GM12891 (cell line): ENCODE measurements at regions not wholly inside any gene's neighbourhood (a gene's known extent, or its start where the extent isn't known, plus 50 kb on each side); places are given as distances from the start of the nearest gene placed in this dataset.
"Not testable (repeated sequence)": the region's sequence is repeated elsewhere in the genome, so short reads cannot be mapped to it uniquely, and the experiment has no call there.

Source experiments
- DNase-seq: peaks from one replicate; pipeline ENCODE4 v3.0.0; 2011; ENCODE audit warnings: low spot score; ENCODE audit not compliant: insufficient read length
- FAIRE-seq: peaks from 2 replicates; lab custom pipeline; 2011; peaks lifted over from hg19 to GRCh38; lab: Jason Lieb, UNC
- PAX5 ChIP-seq: IDR thresholded peaks from 2 replicates; pipeline ENCODE4 v1.6.1; 2011; ENCODE audit warnings: low read length, moderate library complexity, mild to moderate bottlenecking; ENCODE audit not compliant: insufficient read depth, severe bottlenecking
- POLR2A ChIP-seq: IDR thresholded peaks from 2 replicates; pipeline ENCODE4 v1.6.1; 2011; ENCODE audit warnings: low read depth, low read length, control low read depth
- POLR2AphosphoS5 ChIP-seq: IDR thresholded peaks from 2 replicates; pipeline ENCODE4 v1.6.1; 2011; ENCODE audit warnings: low read depth, low read length, control low read depth
- POU2F2 ChIP-seq: IDR thresholded peaks from 2 replicates; pipeline ENCODE4 v1.6.1; 2011; ENCODE audit warnings: low read depth, mild to moderate bottlenecking, control low read depth, low read length, moderate library complexity
- SPI1 ChIP-seq: IDR thresholded peaks from 2 replicates; pipeline ENCODE4 v1.6.1; 2011; ENCODE audit warnings: low read depth, low read length, control low read depth
- TAF1 ChIP-seq: IDR thresholded peaks from 2 replicates; pipeline ENCODE4 v1.6.1; 2011; ENCODE audit warnings: low read depth, low read length, control low read depth

DNA sequence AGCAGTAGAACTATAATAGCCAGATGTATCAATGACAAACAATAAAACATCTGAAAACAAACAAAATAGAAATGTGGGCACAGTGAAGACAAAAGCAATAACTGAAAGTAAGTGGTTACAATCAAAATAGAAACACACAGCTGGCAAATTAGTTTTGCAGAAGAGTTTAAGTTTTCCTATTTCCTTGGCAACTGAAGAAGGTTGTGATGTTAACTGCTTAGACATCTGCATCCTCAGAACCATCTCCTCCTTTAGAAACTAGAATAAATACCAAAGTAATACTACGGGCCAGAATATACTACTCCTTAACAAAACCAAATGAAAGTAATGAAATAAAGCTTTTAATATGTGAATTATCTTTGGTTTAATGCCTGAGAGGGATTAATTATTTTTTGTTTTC lies 605.5 kb downstream of the LTN1 start:
- FAIRE-seq (no peak), DNase-seq (no peak)
- TF ChIP-seq TAF1 (no peak), PAX5 (no peak), POLR2A (no peak), POU2F2 (no peak), SPI1 (no peak), POLR2AphosphoS5 (no peak)

DNA sequence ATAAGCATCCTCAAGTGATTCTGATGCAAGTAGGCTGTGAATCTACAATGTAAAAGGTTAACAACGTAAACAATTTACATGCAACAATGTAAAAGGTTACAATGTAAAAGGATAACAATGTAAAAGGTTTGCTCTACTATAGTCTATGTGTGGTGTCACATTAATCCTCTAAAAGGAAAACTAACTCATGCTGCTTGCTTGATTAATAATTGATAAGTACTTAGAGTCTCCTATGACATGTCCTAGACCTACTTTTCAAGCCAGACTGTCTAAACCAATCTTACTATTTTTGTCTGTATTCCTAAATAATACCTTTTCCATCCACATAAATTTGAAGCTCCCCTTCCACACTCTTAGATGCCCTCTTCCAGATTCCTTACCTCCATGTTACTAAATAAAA lies 606.8 kb downstream of the LTN1 start:
- DNase-seq (no peak), FAIRE-seq (no peak)
- TF ChIP-seq POLR2A, result no peak
- TF ChIP-seq POLR2AphosphoS5, result no peak
- TF ChIP-seq PAX5, result no peak
- no peak for TF ChIP-seq SPI1

DNA sequence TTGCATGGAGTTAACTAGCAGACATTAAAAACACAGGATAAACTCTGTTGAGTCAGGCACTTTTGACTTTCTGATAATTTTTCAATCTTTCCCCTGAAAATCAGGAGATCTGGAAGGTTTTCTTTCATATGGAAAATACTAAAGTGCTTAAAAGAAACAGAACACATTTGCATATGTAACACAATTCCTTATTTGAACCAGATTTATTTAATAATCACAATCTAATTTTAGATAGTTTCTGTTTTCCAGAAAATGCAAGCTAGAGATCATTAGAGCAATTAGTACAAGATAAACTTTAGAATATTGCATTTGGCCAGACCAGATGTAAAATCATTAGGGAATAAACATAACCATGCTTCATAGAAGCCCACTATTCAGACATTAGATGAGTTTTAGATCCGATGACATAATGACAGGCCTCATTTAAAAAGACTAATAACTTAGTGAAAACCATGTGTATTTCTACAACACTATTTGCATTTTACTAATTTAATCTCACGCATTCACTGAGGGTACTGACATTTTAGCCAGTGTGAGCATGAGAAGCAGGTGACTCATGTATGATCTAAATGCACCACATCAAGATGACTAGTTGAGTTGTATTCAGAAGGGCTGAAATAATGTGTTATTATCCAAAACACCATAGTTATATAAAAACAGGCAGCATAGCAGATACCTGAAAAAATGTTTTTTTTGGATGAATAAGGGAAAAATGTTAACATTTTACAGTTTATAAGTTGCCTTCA lies 611.5 kb downstream of the LTN1 start:
- FAIRE-seq, DNase-seq: not testable (repeated sequence)

DNA sequence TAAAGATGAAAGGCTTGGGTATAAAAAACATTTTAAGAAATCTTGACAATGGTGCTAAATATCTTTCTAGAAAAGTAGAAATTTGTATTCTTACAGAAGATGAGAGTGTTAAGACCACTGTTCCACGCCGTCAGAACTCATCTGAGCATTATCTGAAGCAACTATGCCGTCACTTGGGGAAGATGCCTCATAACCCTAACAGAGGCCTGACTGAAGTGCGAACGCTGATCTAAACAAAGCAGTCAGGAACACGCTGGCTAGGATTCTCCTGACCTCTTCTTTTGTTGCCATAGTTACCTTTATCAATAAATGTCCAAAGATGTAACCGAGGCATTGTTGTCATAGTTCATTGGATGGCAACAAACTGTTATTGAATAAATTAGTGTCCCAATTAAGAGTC lies 612.4 kb downstream of the LTN1 start:
- FAIRE-seq (no peak), DNase-seq (no peak)
- TF ChIP-seq POLR2A, result no peak
- no peak for TF ChIP-seq SPI1
- TF ChIP-seq TAF1, result no peak
- TF ChIP-seq PAX5, result no peak
- no peak for TF ChIP-seq POU2F2
- TF ChIP-seq POLR2AphosphoS5, result no peak

DNA sequence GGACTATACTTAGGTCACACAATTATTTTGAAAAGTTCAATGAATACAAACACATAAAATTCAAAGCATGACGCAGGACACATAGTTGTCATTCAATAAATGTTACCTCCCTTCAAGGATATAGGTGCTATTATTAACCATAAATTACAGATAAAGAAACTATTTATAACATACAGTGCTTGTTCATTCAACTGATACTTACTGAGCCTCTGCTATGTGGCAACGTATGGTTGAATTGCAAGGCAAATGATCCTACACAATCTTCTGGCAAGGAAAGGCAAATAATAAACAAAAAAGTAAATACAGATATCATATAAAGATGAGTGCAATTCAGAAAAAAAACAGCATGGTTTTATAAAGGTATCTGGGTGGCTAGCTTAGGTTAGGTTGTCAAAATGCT lies 614.7 kb downstream of the LTN1 start:
- TF ChIP-seq SPI1 (no peak), POLR2A (no peak), POU2F2 (no peak), PAX5 (no peak), POLR2AphosphoS5 (no peak), TAF1 (no peak)
- DNase-seq (no peak), FAIRE-seq (no peak)

DNA sequence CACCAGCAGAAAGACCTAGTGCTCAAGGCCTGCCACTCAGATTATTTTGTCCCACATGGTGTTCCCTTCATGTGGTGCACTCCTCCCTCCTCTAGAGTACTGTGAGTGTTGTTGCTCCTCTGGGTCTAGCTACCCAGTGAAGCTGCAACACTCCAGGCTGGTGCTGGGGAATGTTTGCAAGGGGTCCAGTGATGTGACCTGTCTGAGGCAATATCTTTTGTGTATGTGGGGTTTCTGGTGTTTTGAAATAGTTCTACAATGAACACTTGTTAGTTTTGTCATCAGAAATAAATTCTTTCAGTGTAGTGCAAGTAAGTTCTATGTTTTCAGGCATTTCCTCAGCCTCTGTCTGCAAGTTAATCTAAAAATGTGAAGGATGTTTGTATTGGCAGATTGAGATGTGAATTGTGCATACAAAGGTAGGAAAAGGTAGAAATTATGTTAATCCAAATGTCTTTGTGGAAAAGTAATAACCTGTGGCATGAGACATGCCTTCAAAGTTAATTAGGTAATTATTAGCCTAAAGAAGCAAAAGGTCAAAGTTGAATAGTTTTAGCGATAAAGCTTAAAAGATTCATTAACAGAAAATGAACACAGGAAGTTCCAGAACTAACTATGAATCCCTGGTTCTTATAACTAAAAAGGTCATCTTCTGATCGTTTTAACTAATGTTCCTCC lies 616.8 kb downstream of the LTN1 start:
- DNase-seq (no peak), FAIRE-seq (no peak)
- TF ChIP-seq SPI1 (no peak), TAF1 (no peak), POLR2AphosphoS5 (no peak), POU2F2 (no peak), PAX5 (no peak), POLR2A (no peak)

DNA sequence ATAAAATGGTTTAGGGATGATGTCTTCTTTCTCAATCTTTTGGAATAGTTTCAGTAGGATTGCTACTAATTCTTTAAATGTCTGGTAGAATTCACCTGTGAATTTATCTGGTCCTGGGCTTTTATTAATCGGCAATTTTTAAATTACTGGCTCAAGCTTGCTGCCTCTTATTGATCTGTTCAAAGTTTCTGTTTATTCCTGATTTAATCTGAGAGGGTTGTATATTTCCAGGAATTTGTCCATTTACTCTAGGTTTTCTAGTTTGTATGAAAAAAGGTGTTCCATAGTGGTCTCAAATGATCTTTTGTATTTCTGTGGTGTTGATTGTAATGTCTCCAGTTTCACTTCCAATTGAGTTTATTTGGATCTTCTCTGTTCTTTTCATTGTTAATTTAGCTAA lies 617.8 kb downstream of the LTN1 start:
- no peak for TF ChIP-seq SPI1
- TF ChIP-seq TAF1, result no peak
- TF ChIP-seq PAX5, result no peak
- no peak for TF ChIP-seq POLR2AphosphoS5
- no peak for TF ChIP-seq POLR2A
- TF ChIP-seq POU2F2, result no peak
- FAIRE-seq (no peak), DNase-seq (no peak)

DNA sequence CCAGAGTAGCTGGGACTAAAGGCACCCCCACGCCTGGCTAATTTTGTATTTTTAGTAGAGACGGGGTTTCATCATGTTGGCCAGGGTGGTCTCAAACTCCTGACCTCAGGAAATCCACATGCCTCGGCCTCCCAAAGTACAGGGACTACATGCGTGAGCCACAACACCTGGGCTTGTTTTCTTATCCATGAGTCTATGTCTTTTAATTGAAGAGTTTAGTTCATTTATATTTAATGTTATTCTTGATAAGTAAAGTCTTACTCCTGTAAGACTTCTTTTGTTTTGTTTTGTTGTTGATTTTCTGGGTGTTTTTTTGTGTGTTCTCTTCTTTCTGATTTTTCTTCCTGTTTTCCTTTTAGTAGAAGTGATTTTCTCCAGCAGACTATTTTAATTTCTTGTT lies 621.0 kb downstream of the LTN1 start:
- TF ChIP-seq PAX5 (no peak), POU2F2 (no peak), TAF1 (no peak), SPI1 (no peak), POLR2AphosphoS5 (no peak), POLR2A (no peak)
- FAIRE-seq (no peak), DNase-seq (no peak)

DNA sequence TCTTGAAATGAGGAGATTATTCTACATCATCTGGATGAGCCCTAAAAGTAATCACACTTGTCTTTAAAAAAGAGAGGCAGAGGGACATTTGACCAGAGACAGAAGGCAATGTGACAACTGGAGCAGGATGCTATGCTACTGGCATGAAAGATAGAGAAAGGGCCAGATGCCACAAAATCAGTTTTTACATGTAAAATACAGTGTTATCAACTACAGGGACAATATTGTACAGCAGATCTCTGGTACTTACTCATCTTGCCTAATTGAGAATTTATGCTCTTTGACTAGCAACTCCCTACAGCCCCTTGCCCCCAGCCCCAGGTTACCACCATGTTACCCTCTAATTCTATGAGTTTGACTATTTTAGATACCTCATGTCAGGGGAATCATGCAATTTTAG lies 633.4 kb downstream of the LTN1 start:
- no peak for TF ChIP-seq POU2F2
- TF ChIP-seq SPI1, result no peak
- no peak for TF ChIP-seq TAF1
- no peak for TF ChIP-seq POLR2A
- no peak for TF ChIP-seq PAX5
- no peak for TF ChIP-seq POLR2AphosphoS5
- FAIRE-seq (no peak), DNase-seq (no peak)

DNA sequence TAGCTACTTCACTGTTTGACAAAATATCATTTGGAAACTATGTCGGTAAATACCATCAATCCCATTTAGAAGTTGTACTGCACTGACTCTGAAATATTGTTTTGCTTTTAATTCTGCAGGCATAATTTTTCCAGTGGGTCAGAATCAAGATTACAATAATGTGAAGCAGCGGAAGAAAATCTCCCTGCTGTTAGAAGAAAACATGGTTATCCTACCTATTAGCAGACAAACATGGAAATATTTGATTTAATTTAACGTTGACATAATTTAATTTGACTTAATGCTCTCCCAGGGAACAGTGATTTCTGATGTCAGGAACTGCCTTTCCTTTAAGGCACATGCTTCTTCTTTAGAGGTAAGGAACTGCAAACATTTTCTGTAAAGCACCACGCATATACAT lies 634.0 kb downstream of the LTN1 start:
- FAIRE-seq (no peak), DNase-seq (no peak)
- TF ChIP-seq POLR2A (no peak), SPI1 (no peak), PAX5 (no peak), TAF1 (no peak), POU2F2 (no peak), POLR2AphosphoS5 (no peak)
